HL-60 (cell line): ENCODE measurements at regions not wholly inside any gene's neighbourhood (a gene's known extent, or its start where the extent isn't known, plus 50 kb on each side); places are given as distances from the start of the nearest gene placed in this dataset.

Source experiments
- TF ChIP-seq, protein P1 (sequence below): IDR thresholded peaks from one replicate; pipeline ENCODE4 v1.5.1; 2011; ENCODE audit warnings: low read length, control low read depth, inconsistent platforms; ENCODE audit not compliant: insufficient read depth
- TF ChIP-seq, protein P2 (sequence below): IDR thresholded peaks from 2 replicates; pipeline ENCODE4 v1.6.1; 2012; ENCODE audit warnings: low read depth; ENCODE audit not compliant: insufficient replicate concordance

- TF ChIP-seq, protein P1, sequence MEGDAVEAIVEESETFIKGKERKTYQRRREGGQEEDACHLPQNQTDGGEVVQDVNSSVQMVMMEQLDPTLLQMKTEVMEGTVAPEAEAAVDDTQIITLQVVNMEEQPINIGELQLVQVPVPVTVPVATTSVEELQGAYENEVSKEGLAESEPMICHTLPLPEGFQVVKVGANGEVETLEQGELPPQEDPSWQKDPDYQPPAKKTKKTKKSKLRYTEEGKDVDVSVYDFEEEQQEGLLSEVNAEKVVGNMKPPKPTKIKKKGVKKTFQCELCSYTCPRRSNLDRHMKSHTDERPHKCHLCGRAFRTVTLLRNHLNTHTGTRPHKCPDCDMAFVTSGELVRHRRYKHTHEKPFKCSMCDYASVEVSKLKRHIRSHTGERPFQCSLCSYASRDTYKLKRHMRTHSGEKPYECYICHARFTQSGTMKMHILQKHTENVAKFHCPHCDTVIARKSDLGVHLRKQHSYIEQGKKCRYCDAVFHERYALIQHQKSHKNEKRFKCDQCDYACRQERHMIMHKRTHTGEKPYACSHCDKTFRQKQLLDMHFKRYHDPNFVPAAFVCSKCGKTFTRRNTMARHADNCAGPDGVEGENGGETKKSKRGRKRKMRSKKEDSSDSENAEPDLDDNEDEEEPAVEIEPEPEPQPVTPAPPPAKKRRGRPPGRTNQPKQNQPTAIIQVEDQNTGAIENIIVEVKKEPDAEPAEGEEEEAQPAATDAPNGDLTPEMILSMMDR, result no peak
- TF ChIP-seq, protein P2, sequence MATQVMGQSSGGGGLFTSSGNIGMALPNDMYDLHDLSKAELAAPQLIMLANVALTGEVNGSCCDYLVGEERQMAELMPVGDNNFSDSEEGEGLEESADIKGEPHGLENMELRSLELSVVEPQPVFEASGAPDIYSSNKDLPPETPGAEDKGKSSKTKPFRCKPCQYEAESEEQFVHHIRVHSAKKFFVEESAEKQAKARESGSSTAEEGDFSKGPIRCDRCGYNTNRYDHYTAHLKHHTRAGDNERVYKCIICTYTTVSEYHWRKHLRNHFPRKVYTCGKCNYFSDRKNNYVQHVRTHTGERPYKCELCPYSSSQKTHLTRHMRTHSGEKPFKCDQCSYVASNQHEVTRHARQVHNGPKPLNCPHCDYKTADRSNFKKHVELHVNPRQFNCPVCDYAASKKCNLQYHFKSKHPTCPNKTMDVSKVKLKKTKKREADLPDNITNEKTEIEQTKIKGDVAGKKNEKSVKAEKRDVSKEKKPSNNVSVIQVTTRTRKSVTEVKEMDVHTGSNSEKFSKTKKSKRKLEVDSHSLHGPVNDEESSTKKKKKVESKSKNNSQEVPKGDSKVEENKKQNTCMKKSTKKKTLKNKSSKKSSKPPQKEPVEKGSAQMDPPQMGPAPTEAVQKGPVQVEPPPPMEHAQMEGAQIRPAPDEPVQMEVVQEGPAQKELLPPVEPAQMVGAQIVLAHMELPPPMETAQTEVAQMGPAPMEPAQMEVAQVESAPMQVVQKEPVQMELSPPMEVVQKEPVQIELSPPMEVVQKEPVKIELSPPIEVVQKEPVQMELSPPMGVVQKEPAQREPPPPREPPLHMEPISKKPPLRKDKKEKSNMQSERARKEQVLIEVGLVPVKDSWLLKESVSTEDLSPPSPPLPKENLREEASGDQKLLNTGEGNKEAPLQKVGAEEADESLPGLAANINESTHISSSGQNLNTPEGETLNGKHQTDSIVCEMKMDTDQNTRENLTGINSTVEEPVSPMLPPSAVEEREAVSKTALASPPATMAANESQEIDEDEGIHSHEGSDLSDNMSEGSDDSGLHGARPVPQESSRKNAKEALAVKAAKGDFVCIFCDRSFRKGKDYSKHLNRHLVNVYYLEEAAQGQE, result no peak
These were observed 634.9 kb upstream of the B3GAT1 start for GRCh38 chr11:135046986-135047385.
